Stimulated activated naive CD8-positive, alpha-beta T cell treated with anti-CD3 and anti-CD28 coated beads, Interleukin-15, Interleukin-2, amounts not matched to agents 100 U/mL and 50 U/mL, for 24 hours (primary cell): ENCODE measurements at regions not wholly inside any gene's neighbourhood (a gene's known extent, or its start where the extent isn't known, plus 50 kb on each side); places are given as distances from the start of the nearest gene placed in this dataset.

Source experiments
- ATAC-seq: fragments of 150-1000 bp; cut with Tn5 transposase; one replicate; pipeline ENCODE4 v1.10.0; 2021
- DNase-seq: peaks from one replicate; pipeline ENCODE4 v3.0.0; 2021

DNA sequence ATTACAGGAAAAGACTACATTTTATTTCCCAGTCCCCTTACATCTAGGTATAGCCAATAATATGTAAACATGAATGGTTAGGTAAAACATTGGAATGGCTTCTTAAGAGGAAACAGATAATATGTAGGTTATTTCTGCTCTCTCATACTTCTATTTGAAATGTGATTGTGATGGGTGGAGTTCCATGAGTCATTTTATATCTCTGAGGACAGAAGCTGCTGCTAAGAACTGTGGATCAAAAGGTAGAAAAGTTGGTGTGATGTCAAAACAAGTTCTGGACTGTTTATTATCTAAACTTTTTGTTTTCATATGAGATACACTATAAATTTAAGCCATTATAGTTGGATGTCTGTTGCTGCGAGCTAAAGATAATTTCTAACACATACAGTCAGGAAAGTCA is 799.4 kb upstream of the TENM4 start:
- ATAC-seq (no peak), DNase-seq (no peak)

DNA sequence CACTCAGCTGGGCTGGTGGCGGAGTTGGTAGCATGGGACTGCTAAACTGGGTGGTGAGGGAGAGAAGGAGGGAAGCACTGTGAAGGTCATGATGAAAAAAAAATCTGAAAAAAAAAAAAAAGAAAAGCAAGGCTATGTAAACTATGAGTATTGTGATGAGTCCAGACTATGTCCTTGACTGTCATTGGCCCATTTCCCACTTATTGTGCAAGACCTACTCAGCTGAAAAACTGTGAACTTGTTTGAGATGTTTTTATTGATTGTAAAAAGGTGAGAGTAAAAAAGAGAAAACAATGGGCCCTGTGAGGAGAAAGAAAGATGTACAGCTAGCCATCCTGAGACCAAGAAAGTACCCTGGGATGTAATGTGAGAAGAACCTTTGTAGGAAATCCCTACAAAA is 798.4 kb upstream of the TENM4 start:
- ATAC-seq: no peak
- no peak for DNase-seq

DNA sequence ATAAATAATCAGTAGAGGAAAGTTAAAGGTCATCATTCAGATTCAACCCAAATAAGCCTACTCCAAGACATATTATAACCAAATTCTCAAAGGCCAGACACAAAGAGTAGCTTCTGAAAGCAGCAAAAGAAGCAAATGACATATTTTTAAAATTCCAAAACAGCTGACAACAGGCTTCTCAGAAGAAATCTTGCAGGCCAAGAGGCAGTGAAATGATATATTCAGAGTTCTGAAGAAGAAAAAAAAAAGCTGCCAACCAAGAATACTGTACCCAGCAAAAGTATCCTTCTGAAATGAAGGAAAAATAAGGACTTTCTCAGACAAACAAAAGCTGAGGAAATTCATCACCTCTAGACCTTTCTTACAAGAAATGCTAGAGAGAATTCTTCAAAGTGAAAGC is 787.1 kb upstream of the TENM4 start:
- no peak for DNase-seq
- no peak for ATAC-seq

DNA sequence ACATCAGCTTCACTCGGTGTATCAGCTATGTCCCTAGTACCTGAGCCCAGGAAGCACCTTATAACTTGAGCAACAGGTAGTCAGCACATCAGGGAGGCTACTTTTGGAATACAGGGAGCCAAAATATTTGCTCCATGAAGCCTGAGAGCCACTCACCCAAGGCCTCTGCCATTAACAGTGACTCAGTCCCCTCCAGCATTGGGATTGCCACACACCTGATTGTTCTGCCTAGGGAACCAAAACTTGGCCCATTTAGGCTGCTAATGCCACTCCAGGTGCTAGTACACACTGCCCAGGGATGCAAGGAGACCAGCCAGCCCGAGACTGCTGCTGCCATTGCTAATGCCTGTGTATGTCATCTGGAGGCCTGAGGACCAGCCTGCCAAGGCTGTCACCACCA is 773.6 kb upstream of the TENM4 start:
- DNase-seq (no peak), ATAC-seq (no peak)

DNA sequence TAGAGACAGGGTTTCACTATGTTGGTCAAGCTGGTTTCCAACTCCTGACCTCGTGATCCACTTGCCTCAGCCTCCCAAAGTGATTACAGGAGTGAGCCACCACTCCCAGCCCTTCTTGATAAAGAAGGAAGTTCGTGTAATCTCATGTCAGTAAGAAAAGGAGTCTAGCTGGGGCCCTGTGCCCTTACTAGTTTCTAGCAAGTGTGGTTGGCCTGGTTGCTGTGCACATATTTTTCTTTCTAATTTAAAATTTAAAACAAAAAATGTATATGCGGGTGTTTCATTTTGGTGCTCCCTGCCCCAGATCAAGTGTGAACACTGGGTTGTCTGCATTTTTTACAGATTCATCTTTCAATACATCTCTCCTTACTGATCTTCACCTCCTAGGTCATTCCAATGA is 770.8 kb upstream of the TENM4 start:
- ATAC-seq (no peak), DNase-seq (no peak)

DNA sequence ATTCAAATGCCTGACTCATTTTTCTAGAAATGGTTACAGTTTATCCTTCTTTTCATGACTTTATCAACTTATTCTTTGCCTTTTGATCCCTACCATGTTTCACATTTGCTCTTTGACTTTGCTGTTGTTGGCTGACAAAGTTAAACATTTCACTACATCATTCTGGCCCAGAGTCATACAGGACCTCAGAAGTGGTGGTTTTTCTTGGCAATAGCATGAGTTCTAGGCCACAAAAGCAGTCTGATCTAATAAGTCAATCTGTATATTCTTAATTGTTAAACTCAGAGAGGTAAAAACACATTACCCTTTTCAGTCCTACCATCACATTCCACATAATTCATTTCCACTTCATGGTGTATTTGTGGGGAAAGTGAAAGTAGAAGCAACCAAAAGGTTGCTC is 763.2 kb upstream of the TENM4 start:
- no peak for ATAC-seq

DNA sequence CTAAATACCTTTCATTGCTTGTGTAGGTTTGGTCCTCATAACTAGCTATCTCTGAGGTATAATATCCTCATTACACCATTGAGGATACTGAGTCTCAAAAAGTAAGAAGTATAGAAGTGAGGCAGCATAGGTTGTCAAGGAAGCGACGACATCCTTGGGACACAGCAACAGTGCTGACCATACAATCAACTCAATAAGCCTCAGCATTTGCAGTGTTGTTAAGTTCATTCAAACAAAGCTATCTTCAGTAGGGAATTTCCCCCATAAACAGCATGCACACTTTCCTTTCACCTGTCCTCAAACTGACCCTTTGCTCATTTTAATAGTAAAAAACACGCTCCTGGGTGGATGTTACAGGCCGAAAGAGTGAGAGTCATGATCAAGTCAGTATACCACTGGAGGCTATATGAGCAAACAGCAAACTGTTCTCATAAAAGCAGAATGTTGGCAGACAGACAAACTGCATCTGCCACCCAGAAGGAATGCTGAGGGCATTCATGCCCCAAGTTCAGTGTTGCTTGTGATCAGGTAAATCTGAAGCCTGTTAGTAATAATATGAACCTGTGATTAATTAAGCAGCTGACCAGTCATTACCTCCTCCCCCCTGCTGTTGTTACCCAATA is 756.2 kb upstream of the TENM4 start:
- DNase-seq: no peak

More for the DNA sequence above, 763.2 kb upstream of the TENM4 start:
- DNase-seq: no peak

DNA sequence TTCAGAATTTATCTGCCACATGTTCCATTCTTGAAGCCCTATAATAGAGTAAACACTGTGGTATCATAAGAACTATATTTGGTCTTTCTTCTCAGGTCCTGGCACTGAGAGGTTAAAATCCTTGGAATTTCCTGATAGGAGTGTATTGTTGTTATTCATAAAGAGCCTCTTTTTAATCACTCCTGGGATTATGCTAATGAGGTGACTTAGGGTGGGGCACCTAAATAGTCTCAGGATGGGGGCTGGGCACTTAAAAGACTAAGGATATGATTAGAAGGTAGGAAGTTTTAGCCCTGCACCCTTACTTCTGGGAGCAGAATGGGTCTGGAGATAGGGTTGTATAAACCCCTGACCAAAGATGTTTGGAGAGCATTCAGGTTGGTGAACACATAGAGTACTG is 755.2 kb upstream of the TENM4 start:
- ATAC-seq (no peak), DNase-seq (no peak)

More for the DNA sequence above, 756.2 kb upstream of the TENM4 start:
- ATAC-seq: no peak

DNA sequence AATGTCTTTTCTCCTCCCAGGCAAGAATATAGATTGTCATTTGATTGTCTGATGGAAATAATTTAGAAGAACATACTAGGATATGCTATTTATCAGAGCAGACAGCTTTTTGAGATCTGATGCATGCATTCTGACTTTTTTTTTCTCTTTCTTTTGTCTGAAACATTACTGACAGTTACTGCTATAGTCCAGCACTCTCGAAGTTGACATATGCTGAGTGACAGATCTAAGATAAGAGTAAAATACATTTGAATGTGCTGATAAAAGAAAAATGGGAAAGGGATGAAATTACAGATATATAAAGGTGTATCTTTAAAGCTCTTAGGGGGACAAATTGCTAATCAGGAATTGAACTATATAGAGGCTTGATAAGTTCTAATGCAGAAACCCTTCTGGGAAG is 753.8 kb upstream of the TENM4 start:
- ATAC-seq: no peak
- no peak for DNase-seq

DNA sequence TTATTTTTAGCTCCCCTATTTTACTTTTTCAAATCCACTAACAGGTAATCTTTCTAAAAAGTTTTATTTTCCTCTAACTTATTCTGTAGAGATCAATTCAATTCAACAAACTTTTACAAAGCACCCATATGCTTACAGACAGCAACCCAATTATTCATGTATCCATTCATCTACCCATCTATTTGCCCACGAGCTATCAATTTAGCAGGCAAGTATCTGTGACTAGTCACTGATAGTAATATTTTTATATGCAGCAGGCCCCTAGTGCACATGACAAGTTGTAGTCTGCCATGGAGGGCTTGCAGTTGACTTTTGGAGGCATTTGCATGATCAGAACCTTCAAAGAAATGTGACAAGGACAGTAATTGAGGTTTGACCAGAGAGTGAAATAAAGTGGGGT is 753.2 kb upstream of the TENM4 start:
- DNase-seq: no peak
- ATAC-seq: no peak

DNA sequence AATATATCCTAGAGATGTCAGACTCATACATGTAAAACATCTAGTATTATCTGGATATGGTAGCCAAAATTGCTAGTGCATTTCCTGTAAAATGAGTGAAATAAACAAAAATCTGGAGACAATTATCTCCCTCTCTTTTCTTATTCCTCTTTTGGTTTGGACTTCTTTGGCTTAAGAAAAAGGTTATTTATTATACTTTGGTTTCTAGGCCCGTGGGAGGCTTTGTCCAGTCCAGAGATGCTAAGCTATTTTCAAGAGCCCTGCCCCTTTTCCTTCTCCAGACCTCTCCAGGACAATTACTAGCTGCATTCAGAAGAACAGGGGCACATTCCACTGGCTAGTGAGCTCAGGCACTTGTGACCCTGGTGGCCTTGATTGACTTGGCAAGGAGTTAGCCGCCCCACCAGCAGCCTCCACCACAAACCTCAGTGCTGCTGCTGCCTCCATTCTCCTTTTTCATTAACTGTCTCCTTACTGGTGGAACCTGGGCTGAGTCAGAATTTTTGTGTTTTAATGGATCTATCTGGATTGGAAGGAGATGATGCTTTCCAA is 747.3 kb upstream of the TENM4 start:
- DNase-seq (no peak), ATAC-seq (no peak)

DNA sequence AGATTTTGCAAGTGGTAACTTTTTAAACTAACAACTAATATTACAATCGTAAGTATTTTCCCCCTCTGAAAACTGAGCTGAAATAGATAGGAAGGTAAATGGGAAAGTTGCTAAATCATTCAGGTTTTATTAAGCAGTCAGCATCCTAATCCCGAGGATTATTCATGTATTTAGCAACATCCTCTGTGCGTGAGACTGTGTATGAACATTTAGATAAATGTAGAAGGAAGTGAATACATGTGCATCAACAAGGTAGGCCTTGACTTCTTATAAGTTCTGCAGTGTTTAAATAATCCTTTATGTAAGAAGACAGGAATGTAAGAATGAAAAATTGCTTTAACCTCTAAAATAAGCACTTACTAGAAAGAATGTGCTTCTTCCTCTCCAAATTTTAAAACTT is 745.9 kb upstream of the TENM4 start:
- ATAC-seq: no peak
- DNase-seq: no peak

DNA sequence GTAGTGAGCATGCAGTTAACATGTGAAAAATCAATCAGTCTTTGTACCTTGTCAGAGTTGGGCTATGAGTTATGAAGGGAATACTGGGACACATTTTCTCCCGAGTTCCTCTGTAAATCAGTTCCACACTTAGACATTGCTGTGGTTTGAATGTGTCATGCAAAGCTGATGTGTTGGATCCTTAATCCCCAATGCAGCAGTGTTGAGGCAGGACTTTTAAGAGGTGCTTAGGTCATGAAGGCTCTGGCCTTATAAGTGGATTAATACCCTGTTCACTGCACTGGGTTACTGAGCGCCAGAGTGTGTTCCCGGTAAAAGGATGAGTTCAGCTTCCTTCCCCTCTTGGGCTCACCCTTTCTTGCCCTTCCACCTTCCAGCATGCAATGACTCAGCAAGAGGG is 742.1 kb upstream of the TENM4 start:
- DNase-seq: no peak
- ATAC-seq: no peak

DNA sequence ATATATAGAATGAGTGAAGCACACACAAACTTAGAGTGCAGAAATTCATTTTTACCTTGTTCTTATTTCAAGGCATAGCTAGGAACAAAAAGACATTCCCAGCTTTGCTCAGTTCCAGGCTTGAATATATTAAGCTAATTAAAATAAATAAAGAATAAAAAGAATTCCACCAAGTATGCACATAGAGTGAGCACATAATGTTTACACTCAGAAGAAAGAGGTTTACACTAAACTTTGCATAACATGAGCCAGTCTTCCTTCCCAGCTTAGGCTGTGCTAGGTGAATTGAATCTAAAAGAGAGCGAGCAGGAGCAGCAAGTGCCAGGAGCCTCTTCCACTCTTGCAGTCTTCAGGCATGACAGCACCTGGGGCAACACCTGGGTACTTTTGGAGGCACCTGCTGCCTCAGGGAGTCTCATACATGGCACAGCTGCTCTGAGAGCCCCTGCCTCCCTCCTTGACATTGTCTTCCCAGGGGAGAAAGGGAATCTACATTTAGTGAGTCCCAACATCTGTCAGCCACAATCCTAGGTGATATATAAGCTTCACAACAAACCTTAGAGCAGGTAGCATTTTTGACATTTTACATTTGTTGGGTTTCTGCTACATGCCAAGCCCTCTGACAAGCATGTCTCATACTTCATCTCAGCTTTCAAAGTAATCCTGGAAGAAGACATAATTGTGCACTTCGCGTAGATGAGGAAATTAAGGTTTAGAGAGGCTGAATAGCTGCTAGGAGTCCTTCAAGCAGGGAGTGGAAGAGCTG is 732.7 kb upstream of the TENM4 start:
- DNase-seq (no peak), ATAC-seq (no peak)

DNA sequence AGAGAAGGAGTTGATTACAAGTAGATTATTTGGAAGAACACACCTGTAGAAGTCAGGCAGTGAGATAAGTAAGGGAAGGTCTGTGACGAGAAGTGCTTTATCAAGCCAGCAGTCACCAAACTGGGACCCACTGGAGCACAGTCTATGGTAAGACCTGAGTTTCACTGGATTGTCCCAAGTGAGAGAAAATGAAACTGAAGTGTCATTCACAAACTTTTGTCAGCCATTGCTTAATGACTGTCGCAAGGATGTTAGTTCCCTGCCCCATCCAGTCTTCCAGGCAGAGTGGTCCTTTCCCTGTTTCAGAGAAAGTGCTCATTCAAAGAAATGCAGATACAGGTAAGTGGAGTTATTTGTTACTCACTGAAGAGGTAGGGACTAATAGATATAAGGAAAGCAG is 728.0 kb upstream of the TENM4 start:
- no peak for DNase-seq
- no peak for ATAC-seq

DNA sequence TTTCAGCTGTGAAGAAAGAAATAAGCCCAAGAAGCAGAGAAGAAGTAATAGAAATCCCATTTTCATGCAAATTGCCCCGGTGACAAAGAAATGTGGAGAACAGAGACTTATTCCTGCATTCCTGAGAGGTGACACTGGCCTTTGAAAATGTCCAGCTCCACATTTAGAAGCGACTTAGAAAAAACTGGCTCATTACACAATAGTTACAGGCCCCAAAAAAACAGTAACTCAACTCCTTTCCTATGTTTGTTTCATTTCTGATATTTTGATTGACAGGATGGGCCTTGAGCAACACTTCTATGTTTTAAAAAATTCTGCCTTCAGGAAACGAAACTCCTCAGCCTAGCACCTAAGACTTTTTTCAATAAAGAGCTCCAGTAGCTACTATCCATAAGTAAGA is 726.9 kb upstream of the TENM4 start:
- DNase-seq (no peak), ATAC-seq (no peak)

DNA sequence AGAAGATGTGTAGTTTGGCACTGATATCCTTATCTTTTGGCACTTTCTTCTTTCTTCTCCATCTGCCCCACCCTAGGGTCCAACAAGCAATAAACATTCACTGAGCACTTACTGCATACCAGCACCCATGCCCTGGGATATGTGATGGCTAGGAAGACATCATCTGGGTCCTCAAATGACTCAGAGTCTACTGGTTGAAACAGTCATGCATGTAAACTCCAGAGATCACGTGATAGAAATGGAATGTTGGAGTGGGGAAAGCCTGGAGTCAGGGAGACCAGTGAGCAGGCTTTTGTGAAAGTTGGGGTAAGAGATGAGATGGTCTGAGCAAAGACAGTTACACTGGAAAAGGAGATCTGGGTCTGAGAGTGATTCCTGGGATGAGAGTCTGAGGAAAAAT is 724.9 kb upstream of the TENM4 start:
- ATAC-seq (no peak), DNase-seq (no peak)

DNA sequence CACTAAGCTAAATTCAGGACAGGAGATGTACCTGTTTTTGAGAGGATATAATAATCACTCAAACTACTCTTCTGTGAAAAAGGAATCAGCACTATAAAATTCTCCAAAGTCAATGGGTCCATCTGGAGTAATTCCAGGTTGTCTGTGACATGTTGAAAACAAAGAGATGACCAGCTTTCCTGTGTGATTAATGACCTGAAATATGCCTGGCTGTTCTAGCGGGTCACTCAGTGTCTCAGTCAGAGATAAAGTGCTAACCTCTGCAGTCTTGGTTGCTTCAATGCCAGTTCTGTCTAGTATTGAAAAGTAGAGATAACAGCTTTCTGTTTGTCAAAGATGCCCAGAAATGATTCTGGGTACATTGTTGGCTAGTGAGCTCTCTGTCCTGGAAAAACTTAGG is 722.6 kb upstream of the TENM4 start:
- no peak for ATAC-seq
- DNase-seq: no peak

DNA sequence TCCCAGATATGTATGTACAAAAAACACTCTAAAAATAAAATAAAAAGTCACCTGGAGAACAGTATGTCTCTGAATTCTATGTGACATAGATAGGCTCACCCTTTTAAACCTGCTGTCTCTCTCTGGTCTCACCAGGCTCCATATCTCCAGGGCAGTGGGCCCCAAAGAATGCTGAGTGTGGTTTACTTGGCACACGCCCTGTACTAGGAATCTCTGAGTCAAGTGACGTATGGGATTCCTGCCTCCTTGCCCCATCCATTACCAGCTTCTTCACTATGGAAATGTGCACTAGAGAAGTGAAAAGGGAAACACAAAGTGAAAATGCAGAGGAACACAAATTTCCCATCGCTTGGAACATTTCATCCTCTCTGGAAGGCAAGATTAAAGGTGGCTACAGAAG is 722.2 kb upstream of the TENM4 start:
- DNase-seq: no peak
- ATAC-seq: no peak

DNA sequence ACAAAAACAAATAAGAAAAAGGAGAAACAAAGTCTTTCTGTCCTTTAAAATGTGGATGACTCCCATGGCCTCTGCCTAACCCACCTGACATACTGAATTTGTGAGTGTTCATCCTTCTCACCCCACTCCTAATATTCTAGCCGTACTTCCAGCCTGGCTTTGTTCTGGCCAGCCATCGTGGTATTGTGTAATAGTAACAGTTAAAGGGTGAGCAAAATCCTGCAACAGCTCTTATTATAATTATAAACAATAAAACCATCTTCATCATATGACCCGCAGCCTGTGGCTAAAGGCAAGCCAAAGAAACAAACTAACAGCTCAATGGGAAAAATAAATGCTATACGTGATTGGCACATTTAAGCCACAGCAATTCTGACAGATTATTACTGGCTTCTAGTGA is 721.6 kb upstream of the TENM4 start:
- no peak for ATAC-seq
- no peak for DNase-seq

DNA sequence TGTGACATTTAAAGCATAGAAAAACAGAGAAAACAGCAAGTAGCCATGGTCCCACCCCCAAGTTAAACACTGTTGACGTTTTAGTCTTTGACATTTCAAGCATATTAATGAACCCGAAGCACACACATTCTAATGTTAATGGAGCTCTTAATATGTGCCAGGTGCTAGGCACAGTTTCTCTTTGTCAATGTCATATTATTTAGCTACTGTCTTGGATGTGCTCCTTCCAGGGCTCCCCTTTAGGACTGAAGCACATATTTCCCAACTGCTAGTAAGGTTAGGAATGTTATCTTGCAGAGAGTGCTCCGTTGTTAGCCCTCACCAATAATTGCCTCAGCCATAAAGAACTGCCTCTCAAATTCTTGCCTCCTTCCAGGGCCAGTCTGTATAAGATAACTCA is 716.6 kb upstream of the TENM4 start:
- DNase-seq (no peak), ATAC-seq (no peak)

DNA sequence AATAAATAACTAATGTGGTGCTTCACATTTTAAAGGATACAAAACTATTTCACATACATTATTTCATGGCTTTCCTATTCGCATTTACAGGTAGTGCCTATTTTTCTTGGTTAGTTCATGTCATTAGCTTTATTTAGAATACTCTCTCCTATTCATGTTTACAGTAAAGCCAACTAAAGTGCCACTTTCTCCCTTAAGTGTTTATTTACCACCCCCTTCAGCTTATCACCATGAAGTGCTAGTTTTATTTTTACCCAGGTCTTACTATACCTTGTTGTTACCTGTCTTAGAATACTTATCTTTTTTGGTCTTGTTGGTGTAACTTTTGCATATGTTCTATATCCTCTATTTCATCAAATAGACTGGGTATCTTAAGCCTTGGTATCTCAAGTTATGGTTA is 715.2 kb upstream of the TENM4 start:
- DNase-seq (no peak), ATAC-seq (no peak)

DNA sequence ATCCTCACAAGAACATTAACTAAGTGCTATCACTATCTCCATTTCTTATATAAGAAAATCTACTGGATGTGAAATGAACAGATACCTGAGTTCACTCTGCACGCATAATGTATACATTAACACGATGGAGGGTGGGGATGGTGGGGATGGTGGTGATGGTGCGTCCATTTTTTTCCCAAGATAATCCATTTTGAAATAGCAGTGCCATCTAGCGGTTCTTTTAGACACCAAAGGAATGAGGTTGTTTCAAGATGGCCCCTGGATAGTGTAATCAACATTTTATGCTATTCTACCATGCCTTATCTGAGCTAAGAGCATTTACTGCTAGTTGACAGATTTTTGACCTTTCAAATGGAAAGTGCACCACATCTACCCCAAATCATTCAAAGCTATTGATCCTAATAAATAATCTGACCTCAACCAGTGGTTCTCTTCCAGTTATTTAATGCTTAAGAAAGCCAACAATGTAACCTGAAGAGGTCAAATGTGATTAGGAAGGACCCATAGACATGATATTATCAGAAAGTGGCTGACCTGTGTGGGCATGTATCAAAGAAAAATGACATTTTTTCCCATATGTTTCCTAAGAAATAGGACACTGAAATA is 714.7 kb upstream of the TENM4 start:
- DNase-seq: no peak

DNA sequence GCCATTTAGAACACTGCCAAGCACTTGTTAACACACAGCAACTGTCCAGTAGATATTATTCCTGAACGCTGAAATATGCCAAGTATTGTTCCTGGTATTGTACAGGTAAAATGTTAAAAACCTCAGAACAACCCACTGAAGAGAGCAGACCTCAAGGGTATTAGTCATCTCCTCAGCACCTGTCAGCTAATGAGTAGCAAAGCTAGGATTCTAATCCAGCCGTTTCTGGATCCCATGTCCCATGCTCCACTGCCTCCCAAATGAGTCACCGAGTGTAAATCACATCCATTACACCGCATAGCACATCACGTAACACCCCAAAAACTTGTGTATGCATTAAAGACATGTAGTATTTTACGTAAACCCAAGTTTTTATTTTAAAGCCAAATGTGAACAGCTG is 705.4 kb upstream of the TENM4 start:
- ATAC-seq (no peak), DNase-seq (no peak)

More for the DNA sequence above, 714.7 kb upstream of the TENM4 start:
- ATAC-seq: no peak
